OCI-LY1 (cell line): ENCODE measurements at regions not wholly inside any gene's neighbourhood (a gene's known extent, or its start where the extent isn't known, plus 50 kb on each side); places are given as distances from the start of the nearest gene placed in this dataset.

Experiments used
- H2AFZ ChIP-seq: fragments of 200-600 bp; sonication (generic), shearing (Covaris generic); 2 replicates; pipeline ENCODE4 v1.6.0; 2014; ENCODE audit warnings: antibody characterized with exemption, mild to moderate bottlenecking, low read length
- H3F3A ChIP-seq: fragments of 200-600 bp; sonication (generic), shearing (Covaris generic); 2 replicates; pipeline ENCODE4 v1.6.0; 2014; ENCODE audit warnings: mild to moderate bottlenecking, antibody characterized with exemption, low read length, moderate library complexity; ENCODE audit not compliant: insufficient read depth
- H3K27ac ChIP-seq: fragments of 200-600 bp; sonication (generic); 2 replicates; pipeline ENCODE4 v1.5.1; 2014; ENCODE audit warnings: low read length, mixed run types, mild to moderate bottlenecking, low read depth; ENCODE audit not compliant: poor library complexity, severe bottlenecking
- H3K27me3 ChIP-seq: fragments of 200-600 bp; sonication (generic); 2 replicates; pipeline ENCODE4 v1.6.0; 2014; ENCODE audit warnings: antibody characterized with exemption, mild to moderate bottlenecking, low read length, moderate library complexity; ENCODE audit not compliant: insufficient read depth
- H3K36me3 ChIP-seq: fragments of 200-600 bp; sonication (generic); 2 replicates; pipeline ENCODE4 v1.6.1; 2014; ENCODE audit warnings: mild to moderate bottlenecking, antibody characterized with exemption, low read length, moderate library complexity, mixed read lengths; ENCODE audit not compliant: insufficient read depth
- H3K4me1 ChIP-seq: fragments of 200-600 bp; sonication (generic); 2 replicates; pipeline ENCODE4 v1.5.1; 2014; ENCODE audit warnings: mild to moderate bottlenecking, low read length, moderate library complexity; ENCODE audit not compliant: insufficient read depth, severe bottlenecking
- H3K4me2 ChIP-seq: fragments of 200-600 bp; sonication (generic), shearing (Covaris generic); 2 replicates; pipeline ENCODE4 v1.6.1; 2014; ENCODE audit warnings: low read length
- H3K4me3 ChIP-seq: fragments of 200-600 bp; sonication (generic); 2 replicates; pipeline ENCODE4 v1.5.1; 2014; ENCODE audit warnings: low read length, low read depth, mild to moderate bottlenecking, mixed read lengths; ENCODE audit not compliant: poor library complexity, severe bottlenecking
- H3K79me2 ChIP-seq: fragments of 200-600 bp; shearing (Covaris generic); 2 replicates; pipeline ENCODE4 v1.6.1; 2016; ENCODE audit warnings: mixed run types, low read length, mixed read lengths; ENCODE audit not compliant: insufficient read depth
- H3K9ac ChIP-seq: fragments of 200-600 bp; sonication (generic), shearing (Covaris generic); 2 replicates; pipeline ENCODE4 v1.6.1; 2014; ENCODE audit warnings: mild to moderate bottlenecking, low read length, mixed read lengths
- H3K9me2 ChIP-seq: fragments of 200-600 bp; sonication (generic), shearing (Covaris generic); 2 replicates; pipeline ENCODE4 v1.6.1; 2014; ENCODE audit warnings: low read depth, mild to moderate bottlenecking, low read length, mixed read lengths
- H3K9me3 ChIP-seq: fragments of 200-600 bp; shearing (Covaris generic); 2 replicates; pipeline ENCODE4 v1.6.1; 2014; ENCODE audit warnings: low read length, mixed read lengths
- H4K20me1 ChIP-seq: fragments of 200-600 bp; sonication (generic), shearing (Covaris generic); 2 replicates; pipeline ENCODE4 v1.6.0; 2016; ENCODE audit warnings: mild to moderate bottlenecking, low read length; ENCODE audit not compliant: insufficient read depth
- EZH2 ChIP-seq: fragments of 200-600 bp; sonication (generic), shearing (Covaris generic); IDR thresholded peaks from 2 replicates; pipeline ENCODE4 v1.8.0; 2017; ENCODE audit warnings: borderline replicate concordance, mixed run types, mild to moderate bottlenecking, antibody characterized with exemption, low read length, moderate library complexity, mixed read lengths
- TF ChIP-seq, protein P1 (sequence below): fragments of 200-600 bp; sonication (generic), shearing (Covaris generic); IDR thresholded peaks from 2 replicates; pipeline ENCODE4 v1.5.1; 2017; ENCODE audit warnings: mild to moderate bottlenecking, antibody characterized with exemption, low read length, moderate library complexity, mixed read lengths

DNA sequence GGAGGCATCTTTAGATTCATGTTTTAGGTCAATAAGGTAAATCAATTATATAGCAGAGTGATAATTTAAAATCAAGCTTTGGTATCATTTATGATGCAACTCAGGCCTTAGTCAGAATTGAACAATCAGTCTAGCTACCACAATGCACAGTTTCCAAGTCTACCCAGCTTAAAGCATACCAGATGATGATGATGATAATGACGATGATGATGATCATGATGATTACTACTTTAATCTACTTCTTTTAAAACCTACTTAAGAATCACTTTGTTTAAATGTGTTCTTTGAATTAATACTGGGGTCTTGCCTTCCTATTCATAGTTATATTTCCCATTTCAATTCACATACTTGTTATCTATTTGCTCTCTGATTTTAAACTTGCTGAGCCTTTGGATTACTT is 1872.7 kb downstream of the OLFM4 start:
- Histone ChIP-seq H3F3A (no peaks in the 10 kb centered on the region), H3K9ac (no peak overlapping the region), H3K4me3 (no peak overlapping the region), H2AFZ (no peak overlapping the region), H3K79me2 (no peaks in the 10 kb centered on the region), H3K36me3 (no peaks in the 10 kb centered on the region), H3K4me2 (no peak overlapping the region), H3K4me1 (no peaks in the 10 kb centered on the region), H3K27me3 (no peaks in the 10 kb centered on the region), H3K9me3 (no peaks in the 10 kb centered on the region), H3K27ac (no peak overlapping the region), H4K20me1 (no peaks in the 10 kb centered on the region), H3K9me2 (no peaks in the 10 kb centered on the region)
- TF ChIP-seq, protein P1, sequence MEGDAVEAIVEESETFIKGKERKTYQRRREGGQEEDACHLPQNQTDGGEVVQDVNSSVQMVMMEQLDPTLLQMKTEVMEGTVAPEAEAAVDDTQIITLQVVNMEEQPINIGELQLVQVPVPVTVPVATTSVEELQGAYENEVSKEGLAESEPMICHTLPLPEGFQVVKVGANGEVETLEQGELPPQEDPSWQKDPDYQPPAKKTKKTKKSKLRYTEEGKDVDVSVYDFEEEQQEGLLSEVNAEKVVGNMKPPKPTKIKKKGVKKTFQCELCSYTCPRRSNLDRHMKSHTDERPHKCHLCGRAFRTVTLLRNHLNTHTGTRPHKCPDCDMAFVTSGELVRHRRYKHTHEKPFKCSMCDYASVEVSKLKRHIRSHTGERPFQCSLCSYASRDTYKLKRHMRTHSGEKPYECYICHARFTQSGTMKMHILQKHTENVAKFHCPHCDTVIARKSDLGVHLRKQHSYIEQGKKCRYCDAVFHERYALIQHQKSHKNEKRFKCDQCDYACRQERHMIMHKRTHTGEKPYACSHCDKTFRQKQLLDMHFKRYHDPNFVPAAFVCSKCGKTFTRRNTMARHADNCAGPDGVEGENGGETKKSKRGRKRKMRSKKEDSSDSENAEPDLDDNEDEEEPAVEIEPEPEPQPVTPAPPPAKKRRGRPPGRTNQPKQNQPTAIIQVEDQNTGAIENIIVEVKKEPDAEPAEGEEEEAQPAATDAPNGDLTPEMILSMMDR, result no peak
- TF ChIP-seq EZH2, result no peak

DNA sequence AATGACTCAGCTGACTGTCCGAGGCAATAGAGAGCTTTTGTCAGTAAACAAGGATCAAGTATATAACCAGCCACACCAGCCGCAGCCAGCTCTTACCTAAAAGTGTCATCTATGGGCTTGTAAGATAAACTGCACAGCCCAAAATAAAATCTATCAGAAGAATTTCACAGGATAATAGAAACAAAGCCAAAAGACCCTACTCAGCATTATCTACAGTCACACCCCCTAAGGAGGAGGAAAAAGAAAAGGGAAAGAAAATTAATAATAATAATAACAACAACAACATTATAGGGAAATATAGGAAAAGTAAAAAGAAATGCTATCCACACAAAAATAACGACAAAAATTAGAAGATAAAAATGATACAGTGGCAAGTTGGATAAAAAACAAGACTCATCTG is 1883.8 kb downstream of the OLFM4 start:
- H3K9me3 ChIP-seq, result no peaks in the 10 kb centered on the region
- TF ChIP-seq EZH2, result no peak
- TF ChIP-seq, protein P1, result no peak
- H3K4me3 ChIP-seq, result no peak overlapping the region
- H3K36me3 ChIP-seq, result no peaks in the 10 kb centered on the region
- no peaks in the 10 kb centered on the region for H4K20me1 ChIP-seq
- no peaks in the 10 kb centered on the region for H3K9me2 ChIP-seq
- no peak overlapping the region for H3K4me2 ChIP-seq
- no peak overlapping the region for H3K9ac ChIP-seq
- no peaks in the 10 kb centered on the region for H3F3A ChIP-seq
- no peak overlapping the region for H3K27ac ChIP-seq
- H2AFZ ChIP-seq, result no peak overlapping the region
- H3K79me2 ChIP-seq, result no peaks in the 10 kb centered on the region
- H3K4me1 ChIP-seq, result no peaks in the 10 kb centered on the region
- no peaks in the 10 kb centered on the region for H3K27me3 ChIP-seq

DNA sequence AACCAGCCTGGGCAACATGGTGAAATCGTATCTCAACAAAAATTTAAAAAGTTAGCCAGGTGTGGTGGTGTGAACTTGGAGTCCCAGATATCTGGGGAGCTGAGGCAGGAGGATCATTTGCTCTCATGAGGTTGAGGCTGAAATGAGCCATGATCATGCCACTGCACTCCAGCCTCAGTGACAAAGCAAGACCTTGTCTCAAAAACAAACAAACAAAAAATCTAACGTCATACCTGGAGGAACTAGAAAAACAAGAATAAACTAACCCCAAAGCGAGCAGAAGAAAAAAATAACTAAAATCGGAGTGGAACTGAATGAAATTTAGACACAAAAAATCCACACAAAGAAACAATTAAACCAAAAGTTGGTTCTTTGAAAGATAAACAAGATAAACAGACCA is 1885.1 kb downstream of the OLFM4 start:
- H3K36me3 ChIP-seq, result no peaks in the 10 kb centered on the region
- H3K9me3 ChIP-seq, result no peaks in the 10 kb centered on the region

More for the DNA sequence above, 1885.1 kb downstream of the OLFM4 start:
- H3K27me3 ChIP-seq, result no peaks in the 10 kb centered on the region
- no peaks in the 10 kb centered on the region for H4K20me1 ChIP-seq
- no peak overlapping the region for H3K27ac ChIP-seq
- no peaks in the 10 kb centered on the region for H3F3A ChIP-seq
- H3K9me2 ChIP-seq, result no peaks in the 10 kb centered on the region
- no peak for TF ChIP-seq EZH2
- TF ChIP-seq, protein P1, result no peak
- H3K79me2 ChIP-seq, result no peaks in the 10 kb centered on the region
- no peak overlapping the region for H3K9ac ChIP-seq
- no peaks in the 10 kb centered on the region for H3K4me1 ChIP-seq
- no peak overlapping the region for H3K4me3 ChIP-seq
- no peak overlapping the region for H2AFZ ChIP-seq
- H3K4me2 ChIP-seq, result no peak overlapping the region
